Peyer's patch (tissue), 4 donors: ENCODE measurements at regions not wholly inside any gene's neighbourhood (a gene's known extent, or its start where the extent isn't known, plus 50 kb on each side); places are given as distances from the start of the nearest gene placed in this dataset.

Experiments
- DNase-seq, 3 donors: peaks; one replicate each; pipeline ENCODE4 v3.0.0-alpha.2; 2017 to 2019
- H3K27ac ChIP-seq, 4 donors: fragments of 200-600 bp; sonication (generic); one replicate each; pipeline ENCODE4 v1.5.1; 2016 to 2019
- H3K27me3 ChIP-seq, 2 donors: fragments of 200-600 bp; sonication (generic); one replicate each; pipeline ENCODE4 v1.5.1; 2019
- H3K36me3 ChIP-seq, 3 donors: fragments of 200-600 bp; sonication (generic); one replicate each; pipeline ENCODE4 v1.5.1; 2016 to 2019
- H3K4me1 ChIP-seq, 4 donors: fragments of 200-600 bp; sonication (generic); one replicate each; pipeline ENCODE4 v1.5.1; 2016 to 2019
- H3K4me3 ChIP-seq, 4 donors: fragments of 200-600 bp; sonication (generic); 1 replicate in 3 of 4; 2 replicates in 1 of 4; pipeline ENCODE4 v1.5.1; 2016 to 2019; ENCODE audit warnings: mild to moderate bottlenecking in 1 of 4
- H3K9me3 ChIP-seq, 4 donors: fragments of 200-600 bp; sonication (generic); one replicate each; pipeline ENCODE4 v1.5.1; 2016 to 2019; ENCODE audit warnings: mild to moderate bottlenecking in 1 of 4
- CTCF ChIP-seq, 6 experiments: fragments of 450-650 bp in 4 of 6; fragments of 200-600 bp in 2 of 6; sonication (generic) in 1 of 6; IDR thresholded peaks; one replicate each; pipeline ENCODE4 v1.5.1; 2017 to 2019; ENCODE audit warnings: antibody characterized with exemption in 6 of 6, mild to moderate bottlenecking in 3 of 6, moderate library complexity in 1 of 6
- POLR2A ChIP-seq, 2 donors: fragments of 450-650 bp; IDR thresholded peaks; one replicate each; pipeline ENCODE4 v1.5.1; 2017; ENCODE audit warnings: antibody characterized with exemption in 2 of 2, mild to moderate bottlenecking in 2 of 2, moderate library complexity in 2 of 2

GRCh38 chr4:106454021-106454420 lies 85.4 kb upstream of the GIMD1 start:
- no peaks in the 10 kb centered on the region for H3K27me3 ChIP-seq
- TF ChIP-seq POLR2A (IDR thresholded peaks at IDR 0.05) (no peak), CTCF (IDR thresholded peaks at IDR 0.05) (no peak)
- no peaks in the 10 kb centered on the region for H3K9me3 ChIP-seq
- no peak overlapping the region for H3K27ac ChIP-seq
- H3K36me3 ChIP-seq: no peaks in the 10 kb centered on the region
- H3K4me3 ChIP-seq: no peak overlapping the region
- DNase-seq: no peak
- H3K4me1 ChIP-seq: no peaks in the 10 kb centered on the region

GRCh38 chr4:106451091-106451490 lies 82.5 kb upstream of the GIMD1 start:
- TF ChIP-seq CTCF (IDR thresholded peaks at IDR 0.05): no peak
- no peak for TF ChIP-seq POLR2A (IDR thresholded peaks at IDR 0.05)
- H3K27ac ChIP-seq: no peak overlapping the region

GRCh38 chr4:106450249-106450648 lies 81.7 kb upstream of the GIMD1 start:
- TF ChIP-seq POLR2A (IDR thresholded peaks at IDR 0.05) (no peak), CTCF (IDR thresholded peaks at IDR 0.05) (no peak)
- Histone ChIP-seq H3K27me3 (no peaks in the 10 kb centered on the region), H3K4me1 (no peaks in the 10 kb centered on the region), H3K9me3 (no peaks in the 10 kb centered on the region), H3K36me3 (no peaks in the 10 kb centered on the region), H3K27ac (no peak overlapping the region), H3K4me3 (no peak overlapping the region)
- no peak for DNase-seq

More at GRCh38 chr4:106451091-106451490, 82.5 kb upstream of the GIMD1 start:
- Histone ChIP-seq H3K4me3 (no peak overlapping the region), H3K9me3 (no peaks in the 10 kb centered on the region), H3K27me3 (no peaks in the 10 kb centered on the region), H3K4me1 (no peaks in the 10 kb centered on the region), H3K36me3 (no peaks in the 10 kb centered on the region)
- DNase-seq: no peak

- Histone ChIP-seq H3K36me3 (no peaks in the 10 kb centered on the region), H3K4me3 (no peak overlapping the region), H3K27me3 (no peaks in the 10 kb centered on the region), H3K4me1 (no peaks in the 10 kb centered on the region), H3K27ac (no peak overlapping the region), H3K9me3 (no peaks in the 10 kb centered on the region)
- DNase-seq: no peak
- TF ChIP-seq POLR2A (IDR thresholded peaks at IDR 0.05) (no peak), CTCF (IDR thresholded peaks at IDR 0.05) (no peak)
These were observed 76.0 kb upstream of the GIMD1 start for GRCh38 chr4:106444557-106444956.

- Histone ChIP-seq H3K4me1 (no peaks in the 10 kb centered on the region), H3K4me3 (no peak overlapping the region)
These were observed 62.2 kb upstream of the GIMD1 start for GRCh38 chr4:106430797-106431196.

More at GRCh38 chr4:106430797-106431196, 62.2 kb upstream of the GIMD1 start:
- TF ChIP-seq POLR2A (IDR thresholded peaks at IDR 0.05): no peak
- no peak for TF ChIP-seq CTCF (IDR thresholded peaks at IDR 0.05)
- Histone ChIP-seq H3K27ac (no peak overlapping the region), H3K9me3 (no peaks in the 10 kb centered on the region), H3K27me3 (no peaks in the 10 kb centered on the region), H3K36me3 (no peaks in the 10 kb centered on the region)
- no peak for DNase-seq
